ENCODE measurements at regions not wholly inside any gene's neighbourhood (a gene's known extent, or its start where the extent isn't known, plus 50 kb on each side); places are given as distances from the start of the nearest gene placed in this dataset.

DNA sequence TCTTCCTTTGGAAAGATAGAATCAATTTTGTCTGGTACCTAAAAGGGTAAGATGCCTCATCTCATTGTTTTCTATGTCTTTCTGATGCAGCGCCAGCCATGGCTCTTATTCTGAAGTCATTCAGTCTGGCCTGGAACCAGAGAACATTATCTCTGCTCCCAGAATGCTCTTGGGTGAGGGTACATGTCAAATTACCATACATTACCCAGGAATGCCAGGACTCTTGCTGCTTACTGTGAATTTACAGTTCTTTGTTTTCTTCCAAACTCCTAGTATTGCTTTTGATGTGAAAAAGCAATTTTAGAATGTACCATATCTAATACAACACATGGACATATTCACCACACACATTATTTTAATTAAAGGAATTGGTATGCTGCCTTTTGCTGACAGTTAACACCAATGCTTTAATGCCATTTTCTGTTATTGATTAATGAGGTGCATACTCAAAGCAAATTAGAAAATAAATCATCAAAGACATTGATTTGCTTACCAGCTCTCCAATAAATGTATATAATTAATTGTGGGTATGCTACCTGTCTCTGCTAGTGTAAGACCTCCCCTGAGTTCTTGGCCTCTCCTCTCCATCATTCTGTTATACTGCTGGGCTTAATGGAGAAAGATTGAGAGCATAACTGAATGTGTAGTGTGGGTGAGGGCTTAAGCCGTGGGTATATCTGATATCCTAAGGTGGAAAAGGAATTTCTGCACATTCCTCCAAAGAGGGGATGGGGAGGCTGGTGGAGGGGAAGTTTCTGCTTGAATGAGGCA, 337.7 kb downstream of the C12orf75 start:
- TF ChIP-seq, protein P1, sequence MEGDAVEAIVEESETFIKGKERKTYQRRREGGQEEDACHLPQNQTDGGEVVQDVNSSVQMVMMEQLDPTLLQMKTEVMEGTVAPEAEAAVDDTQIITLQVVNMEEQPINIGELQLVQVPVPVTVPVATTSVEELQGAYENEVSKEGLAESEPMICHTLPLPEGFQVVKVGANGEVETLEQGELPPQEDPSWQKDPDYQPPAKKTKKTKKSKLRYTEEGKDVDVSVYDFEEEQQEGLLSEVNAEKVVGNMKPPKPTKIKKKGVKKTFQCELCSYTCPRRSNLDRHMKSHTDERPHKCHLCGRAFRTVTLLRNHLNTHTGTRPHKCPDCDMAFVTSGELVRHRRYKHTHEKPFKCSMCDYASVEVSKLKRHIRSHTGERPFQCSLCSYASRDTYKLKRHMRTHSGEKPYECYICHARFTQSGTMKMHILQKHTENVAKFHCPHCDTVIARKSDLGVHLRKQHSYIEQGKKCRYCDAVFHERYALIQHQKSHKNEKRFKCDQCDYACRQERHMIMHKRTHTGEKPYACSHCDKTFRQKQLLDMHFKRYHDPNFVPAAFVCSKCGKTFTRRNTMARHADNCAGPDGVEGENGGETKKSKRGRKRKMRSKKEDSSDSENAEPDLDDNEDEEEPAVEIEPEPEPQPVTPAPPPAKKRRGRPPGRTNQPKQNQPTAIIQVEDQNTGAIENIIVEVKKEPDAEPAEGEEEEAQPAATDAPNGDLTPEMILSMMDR (IDR thresholded peaks at IDR 0.05): no peak
- no peak for TF ChIP-seq POLR2A (IDR thresholded peaks at IDR 0.05)

All from ovary (tissue), 3 donors.